CD4-positive, CD25-positive, alpha-beta regulatory T cell (primary cell): ENCODE measurements at regions not wholly inside any gene's neighbourhood (a gene's known extent, or its start where the extent isn't known, plus 50 kb on each side); places are given as distances from the start of the nearest gene placed in this dataset.

Source experiments
- ATAC-seq, 2 donors: fragments of 150-1000 bp; cut with Tn5 transposase; one replicate each; pipeline ENCODE4 v1.10.0; 2021; ENCODE audit warnings: low read depth in 2 of 2, moderate number of reproducible peaks in 2 of 2, moderate library complexity in 1 of 2
- DNase-seq, 3 donors: peaks; one replicate each; pipeline versions ENCODE4 v3.0.0 to v3.0.0-alpha.2; 2012 to 2022; ENCODE audit warnings: mixed read lengths in 1 of 3
- H3K27ac ChIP-seq: one replicate; pipeline ENCODE4 v1.7.0; 2013; ENCODE audit warnings: mild to moderate bottlenecking, low read length; ENCODE audit not compliant: insufficient read depth, poor library complexity, severe bottlenecking
- H3K27me3 ChIP-seq: one replicate; pipeline ENCODE4 v1.7.0; 2013; ENCODE audit warnings: low read length; ENCODE audit not compliant: control insufficient read depth, insufficient read depth
- H3K36me3 ChIP-seq: one replicate; pipeline ENCODE4 v1.7.0; 2013; ENCODE audit warnings: mild to moderate bottlenecking, low read length, moderate library complexity; ENCODE audit not compliant: control insufficient read depth, insufficient read depth
- H3K4me1 ChIP-seq: 2 replicates; pipeline ENCODE4 v1.7.0; 2013; ENCODE audit warnings: mild to moderate bottlenecking, low read length; ENCODE audit not compliant: insufficient read depth, control insufficient read depth, poor library complexity, severe bottlenecking
- H3K4me3 ChIP-seq: one replicate; pipeline ENCODE4 v1.7.0; 2013; ENCODE audit warnings: low read depth, mild to moderate bottlenecking, low read length, moderate library complexity
- H3K9me3 ChIP-seq, 2 experiments: 1 replicate in 1 of 2; 2 replicates in 1 of 2; pipeline ENCODE4 v1.7.0; 2013; ENCODE audit warnings: low read length in 2 of 2, mild to moderate bottlenecking in 1 of 2, moderate library complexity in 1 of 2; ENCODE audit not compliant: control insufficient read depth in 2 of 2
- H3K27ac Mint-ChIP-seq, 3 donors: one replicate each; pipeline ENCODE4 v1.8.0; 2020 to 2022; ENCODE audit warnings: mild to moderate bottlenecking in 3 of 3, mixed read lengths in 3 of 3, moderate library complexity in 2 of 3
- H3K27me3 Mint-ChIP-seq: one replicate; pipeline ENCODE4 v1.8.0; 2022; ENCODE audit warnings: mild to moderate bottlenecking, mixed read lengths
- H3K36me3 Mint-ChIP-seq: one replicate; pipeline ENCODE4 v1.8.0; 2020; ENCODE audit warnings: mixed read lengths
- H3K4me1 Mint-ChIP-seq, 4 donors: one replicate each; pipeline ENCODE4 v1.8.0; 2020 to 2022; ENCODE audit warnings: mixed read lengths in 4 of 4, mild to moderate bottlenecking in 1 of 4
- H3K4me3 Mint-ChIP-seq, 4 donors: one replicate each; pipeline ENCODE4 v1.8.0; 2020 to 2022; ENCODE audit warnings: mild to moderate bottlenecking in 4 of 4, mixed read lengths in 4 of 4, moderate library complexity in 3 of 4
- H3K9me3 Mint-ChIP-seq, 7 donors: one replicate each; pipeline ENCODE4 v1.8.0; 2020 to 2022; ENCODE audit warnings: mixed read lengths in 7 of 7, mild to moderate bottlenecking in 3 of 7, moderate library complexity in 2 of 7

- no peak for ATAC-seq
- no peak overlapping the region for H3K4me3 ChIP-seq
- Mint-ChIP-seq H3K9me3 (peaks cover 0 to 2% (median 1%) of the 10 kb centered on the region in 7 donors), H3K36me3 (no peaks in the 10 kb centered on the region), H3K4me3 (no peak overlapping the region), H3K27me3 (peaks cover 4% of the 10 kb centered on the region), H3K27ac (no peak overlapping the region), H3K4me1 (no peaks in the 10 kb centered on the region)
- DNase-seq, result no peak
- no peaks in the 10 kb centered on the region for H3K36me3 ChIP-seq
- H3K27me3 ChIP-seq, result no peaks in the 10 kb centered on the region
- no peak overlapping the region for H3K27ac ChIP-seq
- no peaks in the 10 kb centered on the region for H3K9me3 ChIP-seq
- H3K4me1 ChIP-seq, result no peaks in the 10 kb centered on the region
Observed at GRCh38 chr6:21349834-21350233, 243.7 kb upstream of the SOX4 start.

GRCh38 chr6:21350926-21351325, 242.6 kb upstream of the SOX4 start:
- ATAC-seq (no peak), DNase-seq (no peak)

GRCh38 chr6:21352131-21352530, 241.4 kb upstream of the SOX4 start:
- no peak overlapping the region for H3K27ac ChIP-seq
- Mint-ChIP-seq H3K4me1 (no peaks in the 10 kb centered on the region), H3K4me3 (no peak overlapping the region), H3K27ac (no peak overlapping the region), H3K27me3 (peaks cover 5% of the 10 kb centered on the region), H3K9me3 (peaks cover 0 to 2% (median 0%) of the 10 kb centered on the region in 7 donors), H3K36me3 (no peaks in the 10 kb centered on the region)
- DNase-seq, result no peak
- H3K4me1 ChIP-seq, result no peaks in the 10 kb centered on the region
- H3K36me3 ChIP-seq, result no peaks in the 10 kb centered on the region
- H3K27me3 ChIP-seq, result no peaks in the 10 kb centered on the region
- no peak overlapping the region for H3K4me3 ChIP-seq
- no peak for ATAC-seq
- H3K9me3 ChIP-seq, result no peaks in the 10 kb centered on the region

More at GRCh38 chr6:21350926-21351325, 242.6 kb upstream of the SOX4 start:
- Histone ChIP-seq H3K27me3 (no peaks in the 10 kb centered on the region), H3K36me3 (no peaks in the 10 kb centered on the region), H3K27ac (no peak overlapping the region), H3K4me1 (no peaks in the 10 kb centered on the region), H3K4me3 (no peak overlapping the region), H3K9me3 (no peaks in the 10 kb centered on the region)
- H3K27me3 Mint-ChIP-seq, result no peaks in the 10 kb centered on the region
- no peaks in the 10 kb centered on the region for H3K36me3 Mint-ChIP-seq
- H3K4me3 Mint-ChIP-seq, result no peak overlapping the region
- H3K9me3 Mint-ChIP-seq, result peaks cover 0 to 3% (median 1%) of the 10 kb centered on the region in 7 donors
- H3K27ac Mint-ChIP-seq, result no peak overlapping the region
- H3K4me1 Mint-ChIP-seq, result no peaks in the 10 kb centered on the region

GRCh38 chr6:21354805-21355238, 238.7 kb upstream of the SOX4 start:
- Mint-ChIP-seq H3K36me3 (no peaks in the 10 kb centered on the region), H3K9me3 (peaks cover 0 to 2% (median 0%) of the 10 kb centered on the region in 7 donors), H3K4me1 (no peaks in the 10 kb centered on the region), H3K27ac (no peak overlapping the region), H3K27me3 (peaks cover 5% of the 10 kb centered on the region), H3K4me3 (no peak overlapping the region)
- Histone ChIP-seq H3K27ac (no peak overlapping the region), H3K9me3 (no peaks in the 10 kb centered on the region), H3K36me3 (no peaks in the 10 kb centered on the region), H3K4me3 (no peak overlapping the region), H3K27me3 (no peaks in the 10 kb centered on the region), H3K4me1 (no peaks in the 10 kb centered on the region)
- DNase-seq (no peak), ATAC-seq (no peak)

- no peak overlapping the region for H3K27ac ChIP-seq
- Mint-ChIP-seq H3K36me3 (no peaks in the 10 kb centered on the region), H3K4me3 (no peak overlapping the region), H3K9me3 (peaks cover 0 to 2% (median 0%) of the 10 kb centered on the region in 7 donors), H3K27me3 (peaks cover 5% of the 10 kb centered on the region), H3K4me1 (no peaks in the 10 kb centered on the region), H3K27ac (no peak overlapping the region)
- H3K9me3 ChIP-seq, result no peaks in the 10 kb centered on the region
- no peak overlapping the region for H3K4me3 ChIP-seq
- H3K4me1 ChIP-seq, result no peaks in the 10 kb centered on the region
- no peak for DNase-seq
- no peaks in the 10 kb centered on the region for H3K36me3 ChIP-seq
- H3K27me3 ChIP-seq, result no peaks in the 10 kb centered on the region
- ATAC-seq, result no peak
Observed at GRCh38 chr6:21355638-21356037, 237.9 kb upstream of the SOX4 start.

- Mint-ChIP-seq H3K36me3 (no peaks in the 10 kb centered on the region), H3K27ac (no peak overlapping the region), H3K9me3 (peaks cover 0 to 2% (median 0%) of the 10 kb centered on the region in 7 donors), H3K27me3 (peaks cover 5% of the 10 kb centered on the region), H3K4me1 (no peaks in the 10 kb centered on the region), H3K4me3 (no peak overlapping the region)
- H3K27ac ChIP-seq, result no peak overlapping the region
- H3K27me3 ChIP-seq, result no peaks in the 10 kb centered on the region
- no peaks in the 10 kb centered on the region for H3K4me1 ChIP-seq
- DNase-seq (no peak), ATAC-seq (no peak)
- no peak overlapping the region for H3K4me3 ChIP-seq
- H3K9me3 ChIP-seq, result no peaks in the 10 kb centered on the region
- H3K36me3 ChIP-seq, result no peaks in the 10 kb centered on the region
Observed at GRCh38 chr6:21357262-21357661, 236.3 kb upstream of the SOX4 start.

GRCh38 chr6:21359926-21360325, 233.6 kb upstream of the SOX4 start:
- Histone ChIP-seq H3K27ac (no peak overlapping the region), H3K4me3 (no peak overlapping the region), H3K36me3 (no peaks in the 10 kb centered on the region), H3K9me3 (no peaks in the 10 kb centered on the region), H3K27me3 (no peaks in the 10 kb centered on the region), H3K4me1 (no peaks in the 10 kb centered on the region)
- Mint-ChIP-seq H3K27ac (no peak overlapping the region), H3K4me3 (no peak overlapping the region), H3K9me3 (peaks cover 0 to 2% (median 0%) of the 10 kb centered on the region in 7 donors), H3K36me3 (no peaks in the 10 kb centered on the region), H3K4me1 (no peaks in the 10 kb centered on the region), H3K27me3 (peaks cover 5% of the 10 kb centered on the region)
- DNase-seq (no peak), ATAC-seq (no peak)

- Histone ChIP-seq H3K27me3 (no peaks in the 10 kb centered on the region), H3K4me1 (no peaks in the 10 kb centered on the region), H3K4me3 (no peak overlapping the region), H3K9me3 (no peaks in the 10 kb centered on the region), H3K36me3 (no peaks in the 10 kb centered on the region), H3K27ac (no peak overlapping the region)
- no peaks in the 10 kb centered on the region for H3K36me3 Mint-ChIP-seq
- H3K4me3 Mint-ChIP-seq, result no peak overlapping the region
- H3K4me1 Mint-ChIP-seq, result no peaks in the 10 kb centered on the region
- peaks cover 5% of the 10 kb centered on the region for H3K27me3 Mint-ChIP-seq
- DNase-seq (no peak), ATAC-seq (no peak)
- no peak overlapping the region for H3K27ac Mint-ChIP-seq
- H3K9me3 Mint-ChIP-seq, result peaks cover 0 to 2% (median 0%) of the 10 kb centered on the region in 7 donors
Observed at GRCh38 chr6:21360336-21360735, 233.2 kb upstream of the SOX4 start.
